Esophagus muscularis mucosa (tissue), 3 donors: ENCODE measurements at regions not wholly inside any gene's neighbourhood (a gene's known extent, or its start where the extent isn't known, plus 50 kb on each side); places are given as distances from the start of the nearest gene placed in this dataset.

Experiments used
- CTCF ChIP-seq, 3 experiments: fragments of 200-600 bp in 2 of 3; fragments of 450-650 bp in 1 of 3; sonication (generic) in 2 of 3; IDR thresholded peaks; one replicate each; pipeline ENCODE4 v1.5.1; 2017 to 2019; ENCODE audit warnings: antibody characterized with exemption in 3 of 3, mild to moderate bottlenecking in 2 of 3, moderate library complexity in 1 of 3
- EP300 ChIP-seq: sonication (generic); formaldehyde crosslinking; IDR thresholded peaks from one replicate; pipeline ENCODE4 v1.6.1; 2017; ENCODE audit warnings: antibody characterized with exemption

GRCh38 chr13:23107665-23108064 is 73.1 kb upstream of the SGCG start:
- TF ChIP-seq CTCF (IDR thresholded peaks at IDR 0.05) (no peak), EP300 (no peak)
